ENCODE measurements at regions not wholly inside any gene's neighbourhood (a gene's known extent, or its start where the extent isn't known, plus 50 kb on each side); places are given as distances from the start of the nearest gene placed in this dataset.

DNA sequence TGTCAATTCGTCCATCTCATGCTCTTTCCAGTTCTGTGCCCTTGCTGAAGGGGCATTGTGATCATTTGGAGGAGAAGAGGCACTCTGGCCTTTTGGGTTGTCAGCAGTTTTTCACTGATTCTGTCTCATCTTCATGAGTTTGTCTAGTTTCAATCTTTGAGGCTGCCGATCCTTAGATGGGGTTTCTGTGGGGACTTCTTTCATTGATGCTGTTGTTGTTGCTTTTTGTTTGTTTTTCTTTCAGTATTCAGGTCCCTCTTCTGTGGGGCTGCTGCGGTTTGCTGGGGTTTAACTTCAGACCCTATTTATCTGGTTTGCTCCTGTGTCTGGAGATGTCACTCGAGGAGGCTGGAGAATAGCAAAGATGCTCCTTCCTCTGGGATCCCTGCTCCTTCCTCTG, 224.3 kb downstream of the JRKL start:
- no peak for DNase-seq

- peak; percentile 46 for DNase-seq
Observed at GRCh38 chr11:96614846-96615245, 225.0 kb downstream of the JRKL start.

GRCh38 chr11:96620464-96621044, 230.7 kb downstream of the JRKL start:
- DNase-seq = no peak

DNA sequence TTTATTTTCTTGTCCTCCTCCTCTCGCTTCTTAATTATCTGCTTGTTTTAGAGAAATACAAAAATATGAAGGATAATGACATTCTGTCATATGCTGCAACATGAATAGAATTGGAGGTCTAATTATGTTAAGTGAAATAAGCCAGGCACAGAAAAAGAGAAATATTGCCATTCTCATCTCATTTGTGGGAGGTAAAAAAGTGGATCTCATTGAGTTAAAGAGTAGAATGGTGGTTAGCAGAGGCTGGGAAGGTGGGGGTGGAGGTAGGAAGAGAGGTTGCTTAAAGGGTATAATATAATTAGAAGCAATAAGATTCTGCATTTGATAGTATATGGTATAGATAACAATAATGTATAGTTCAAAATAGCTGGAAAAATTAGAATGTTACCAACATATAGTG, 231.3 kb downstream of the JRKL start:
- DNase-seq = no peak

- no peak for DNase-seq
Observed at GRCh38 chr11:96622026-96622634, 232.3 kb downstream of the JRKL start.

GRCh38 chr11:96624126-96624525, 234.3 kb downstream of the JRKL start:
- DNase-seq = no peak

DNA sequence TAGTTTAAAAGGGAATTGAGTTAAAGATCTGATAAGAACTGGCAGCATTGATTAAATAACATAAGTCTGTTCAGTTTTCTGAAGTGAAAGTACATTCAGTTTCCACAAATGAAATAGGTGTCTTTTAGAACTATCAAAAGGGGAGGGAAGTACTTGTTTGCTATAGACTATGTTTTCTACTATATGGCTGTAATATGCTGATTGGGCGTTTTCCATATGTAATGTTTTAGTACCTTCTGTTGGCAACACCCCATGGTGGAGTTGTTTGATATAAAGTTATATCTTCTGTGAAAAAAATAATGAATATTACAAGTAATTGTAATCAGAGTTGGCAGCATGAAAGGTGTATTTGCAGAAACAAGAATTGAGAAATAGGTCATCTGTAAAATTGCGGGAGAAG, 237.6 kb downstream of the JRKL start:
- DNase-seq = no peak

DNA sequence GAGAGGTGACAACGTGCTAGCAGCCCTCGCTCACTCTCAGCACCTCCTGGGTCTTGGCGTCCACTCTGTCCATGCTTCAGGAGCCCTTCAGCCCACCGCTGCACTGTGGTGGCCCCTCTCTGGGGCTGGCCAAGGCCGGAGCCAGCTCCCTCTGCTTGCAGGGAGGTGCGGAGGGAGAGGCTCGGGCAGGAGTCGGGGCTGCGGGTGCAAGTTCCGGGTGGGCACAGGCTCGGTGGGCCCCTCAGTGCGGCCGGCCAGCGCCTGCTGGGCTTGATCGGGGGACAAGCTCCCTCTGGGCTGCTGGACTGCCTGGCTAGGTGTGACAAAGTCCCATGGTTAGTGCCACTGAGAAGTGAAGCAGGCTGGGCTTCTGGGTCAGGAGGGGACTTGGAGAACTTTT, 245.8 kb downstream of the JRKL start:
- no peak for DNase-seq

- no peak for DNase-seq
Observed at GRCh38 chr11:96641261-96641660, 251.4 kb downstream of the JRKL start.

GRCh38 chr11:96642583-96642982, 252.8 kb downstream of the JRKL start:
- DNase-seq = no peak

- DNase-seq = no peak
Observed at GRCh38 chr11:96643173-96643572, 253.4 kb downstream of the JRKL start.

DNA sequence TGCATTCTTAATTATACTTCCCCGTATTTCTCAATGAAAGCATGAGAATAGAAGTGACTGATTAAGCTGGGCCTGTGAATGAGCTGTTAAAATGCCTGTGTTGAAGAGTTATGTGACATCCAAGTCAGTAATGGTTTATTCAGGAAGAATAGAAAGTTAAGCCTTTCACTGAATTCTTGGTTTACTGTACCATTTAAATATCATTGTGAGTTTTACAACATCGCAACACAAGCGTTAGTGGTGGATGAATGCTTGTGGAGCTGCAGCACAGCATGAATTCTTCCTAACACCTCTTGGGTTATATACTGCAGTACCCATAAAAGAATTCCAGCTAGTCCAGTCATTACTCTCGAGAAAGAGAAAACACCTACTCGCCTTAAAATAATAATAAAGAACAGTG, 257.8 kb downstream of the JRKL start:
- no peak for DNase-seq

DNA sequence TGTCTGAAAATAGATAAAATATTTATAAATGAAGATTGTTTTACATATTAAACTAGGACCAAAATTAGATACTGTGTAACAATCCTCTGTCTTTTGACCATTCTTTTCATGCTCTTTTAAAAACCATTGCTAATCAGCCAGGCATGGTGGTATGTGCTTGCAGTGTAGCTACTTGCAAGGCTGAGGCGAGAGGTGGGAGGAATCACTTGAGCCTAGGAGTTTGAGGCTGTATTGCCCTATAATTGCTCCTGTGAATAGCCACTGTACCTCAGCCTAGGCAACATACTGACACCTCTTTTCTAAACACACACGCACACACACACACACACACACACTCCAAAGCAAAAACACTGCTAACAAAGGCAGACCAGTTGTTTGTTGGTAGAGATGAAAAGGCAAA, 259.2 kb downstream of the JRKL start:
- DNase-seq = no peak

DNA sequence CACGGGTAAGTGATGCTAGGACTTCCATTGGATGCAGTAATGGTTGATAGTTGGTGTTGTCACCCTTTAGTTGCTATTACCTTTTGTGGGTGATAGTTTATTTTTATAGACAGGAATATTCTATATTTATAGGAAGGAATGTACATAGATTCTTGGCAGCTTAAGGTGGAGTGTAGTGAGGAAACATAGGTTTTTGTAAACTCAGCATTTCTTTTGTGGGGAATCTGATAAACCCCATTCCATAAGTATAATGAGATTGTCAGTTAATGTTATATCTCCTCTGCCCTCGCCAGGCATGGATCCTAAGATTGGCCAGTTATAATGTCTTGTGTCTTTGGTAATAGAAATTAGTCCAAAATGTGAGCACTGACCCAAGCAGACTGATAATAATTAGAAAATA, 262.7 kb downstream of the JRKL start:
- no peak for DNase-seq

- DNase-seq = no peak
Observed at GRCh38 chr11:96655474-96655873, 265.7 kb downstream of the JRKL start.

- no peak for DNase-seq
Observed at GRCh38 chr11:96658436-96658835, 268.6 kb downstream of the JRKL start.

DNA sequence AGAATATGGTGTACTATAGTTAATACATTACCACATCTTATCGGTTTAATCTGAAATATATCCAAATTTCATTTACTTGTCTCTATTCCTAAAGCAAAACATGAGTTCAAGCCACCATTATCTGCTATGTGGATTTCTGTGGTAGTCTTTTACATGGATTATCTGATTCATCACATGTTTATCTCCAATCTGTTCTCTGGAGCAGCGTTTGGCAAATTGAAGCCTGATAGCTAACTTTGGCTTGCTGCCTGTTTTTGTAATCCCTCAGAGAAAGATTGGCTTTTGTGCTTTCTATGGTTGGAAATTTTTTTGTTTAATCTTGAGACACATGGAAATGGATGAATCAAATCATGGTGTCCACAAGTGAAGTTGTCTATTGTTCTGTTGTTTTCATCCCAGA, 274.3 kb downstream of the JRKL start:
- DNase-seq = peak; percentile 3

DNA sequence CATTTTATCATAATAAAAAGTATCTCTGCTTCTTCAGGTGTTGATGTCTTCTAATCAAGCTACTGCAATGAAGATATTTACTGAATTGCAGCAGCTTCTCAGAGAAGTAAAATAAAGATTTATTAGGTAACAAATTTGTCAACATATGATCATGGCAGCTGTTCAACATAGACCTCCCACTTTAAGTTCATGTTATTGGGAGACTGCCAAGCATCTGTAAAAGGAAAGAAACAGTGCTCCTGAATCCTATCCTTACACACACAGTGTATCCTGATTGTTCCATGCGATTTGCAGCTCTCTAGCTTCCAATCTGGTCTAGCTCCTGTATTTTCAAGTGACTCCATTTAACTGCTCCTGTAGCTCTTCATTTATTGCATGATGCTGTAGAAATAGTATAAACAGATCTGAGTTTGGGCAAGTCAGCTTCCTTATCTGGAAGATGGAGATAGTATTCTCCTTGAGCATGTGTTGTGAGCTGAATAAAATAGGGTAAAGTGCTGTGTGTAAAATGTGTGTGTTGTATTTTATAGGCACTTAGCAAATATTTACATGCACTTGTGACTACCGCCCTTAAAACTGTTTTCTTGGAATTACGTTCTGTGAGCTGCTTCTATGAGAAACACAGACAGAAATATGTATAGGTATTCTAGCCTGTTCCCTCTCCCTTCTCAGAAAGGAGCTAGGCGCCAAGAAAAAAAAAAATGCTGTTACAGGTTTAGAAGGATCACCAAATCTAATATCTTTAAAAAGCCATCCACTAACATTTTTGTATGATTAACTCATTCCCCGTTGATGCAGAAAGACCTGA, 290.6 kb downstream of the JRKL start:
- no peak for DNase-seq

DNA sequence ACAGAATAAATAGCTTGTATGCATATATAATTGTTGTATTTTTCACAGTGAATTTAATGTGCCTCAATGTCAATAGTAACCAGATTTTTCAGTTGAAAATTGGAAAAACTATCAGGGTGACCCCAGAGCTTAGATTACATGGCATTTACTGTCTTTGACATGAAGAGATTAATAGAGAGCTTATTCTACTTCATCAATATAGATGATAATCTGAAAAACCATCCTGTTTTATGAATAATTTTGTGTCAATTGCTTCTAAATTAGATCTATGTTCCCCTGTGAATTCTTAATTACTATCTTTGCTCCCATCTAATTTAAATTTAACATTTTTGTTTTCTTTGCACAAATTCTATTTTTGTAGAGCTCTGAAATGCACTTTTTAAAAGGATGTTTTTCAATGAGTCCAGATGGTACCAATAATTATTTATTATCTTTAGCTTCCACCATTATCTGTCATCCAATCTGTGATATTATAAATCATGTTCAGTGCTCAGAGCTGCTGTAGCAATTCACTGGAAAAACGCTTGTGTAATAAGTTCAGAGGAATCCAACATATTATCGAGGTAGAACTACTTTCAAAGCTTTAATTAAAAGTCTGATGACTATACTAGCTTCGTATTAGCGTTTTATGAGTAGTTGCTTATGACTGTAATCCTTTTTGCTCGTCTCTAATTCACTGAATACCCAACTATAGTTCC, 291.4 kb downstream of the JRKL start:
- DNase-seq = no peak

DNA sequence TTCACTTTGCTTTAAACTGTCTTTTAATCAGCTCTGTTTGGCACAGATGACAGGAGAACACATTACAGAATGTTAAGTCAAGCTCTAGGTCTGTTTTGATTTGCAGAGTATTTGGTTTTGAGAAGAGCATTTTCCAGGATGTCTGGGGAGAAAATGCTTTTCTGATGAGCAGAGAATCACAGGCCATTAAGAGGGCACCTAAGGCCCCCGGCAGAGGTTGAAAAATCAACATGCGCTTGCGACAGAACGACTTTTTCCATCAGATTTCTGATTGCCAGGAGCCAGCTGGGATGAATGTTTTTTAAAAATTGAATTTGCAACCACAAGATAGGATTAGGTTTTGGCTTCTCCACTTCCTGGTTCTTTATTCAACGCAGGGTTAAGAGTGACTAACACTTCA, 304.5 kb downstream of the JRKL start:
- DNase-seq = no peak

GRCh38 chr11:96696731-96697130, 306.9 kb downstream of the JRKL start:
- DNase-seq = no peak

DNA sequence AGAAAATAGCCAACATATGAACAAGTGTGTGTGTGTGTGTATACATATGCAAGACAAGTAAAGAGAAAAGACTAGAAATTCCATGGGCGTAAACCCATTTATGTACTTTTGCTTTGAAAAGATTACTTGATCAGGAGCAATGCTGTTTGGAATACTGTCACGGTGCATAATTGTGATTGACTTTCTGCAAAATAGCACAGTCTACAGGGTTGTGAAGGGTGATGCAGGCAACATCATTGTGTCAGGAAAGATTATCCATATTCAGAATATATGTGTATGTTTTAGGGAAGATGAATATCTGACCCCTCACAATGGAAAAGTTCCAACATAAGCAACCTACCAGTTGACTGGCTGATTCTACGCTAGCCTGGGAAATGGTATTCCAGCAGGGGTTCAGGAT, 307.7 kb downstream of the JRKL start:
- DNase-seq = no peak

DNA sequence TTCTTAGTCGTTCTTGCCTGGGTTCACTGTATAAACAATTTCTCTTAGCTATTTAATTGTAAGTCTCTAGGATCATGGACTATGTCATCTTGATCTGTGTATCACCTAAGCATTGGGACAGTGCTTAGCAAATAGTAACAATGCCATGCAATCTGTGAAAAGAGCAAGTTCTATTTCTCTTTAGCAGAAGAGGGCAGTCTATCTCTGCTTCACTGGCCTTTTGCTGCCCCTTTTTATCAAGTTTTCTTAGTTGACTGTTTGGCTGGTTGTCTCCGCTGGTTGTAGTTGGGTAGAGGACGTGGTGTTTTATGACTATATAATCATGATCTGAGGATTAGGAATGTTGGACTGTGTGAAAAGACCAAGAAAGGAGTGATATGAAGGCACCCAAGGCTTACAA, 315.0 kb downstream of the JRKL start:
- no peak for DNase-seq

Measured in tongue (tissue), 1 donor.